OCI-LY1 (cell line): ENCODE measurements at regions not wholly inside any gene's neighbourhood (a gene's known extent, or its start where the extent isn't known, plus 50 kb on each side); places are given as distances from the start of the nearest gene placed in this dataset.
"Not testable (repeated sequence)": the region's sequence is repeated elsewhere in the genome, so short reads cannot be mapped to it uniquely, and the experiment has no call there.

Experiments
- H2AFZ ChIP-seq: fragments of 200-600 bp; sonication (generic), shearing (Covaris generic); 2 replicates; pipeline ENCODE4 v1.6.0; 2014; ENCODE audit warnings: antibody characterized with exemption, mild to moderate bottlenecking, low read length
- H3F3A ChIP-seq: fragments of 200-600 bp; sonication (generic), shearing (Covaris generic); 2 replicates; pipeline ENCODE4 v1.6.0; 2014; ENCODE audit warnings: mild to moderate bottlenecking, antibody characterized with exemption, low read length, moderate library complexity; ENCODE audit not compliant: insufficient read depth
- H3K27ac ChIP-seq: fragments of 200-600 bp; sonication (generic); 2 replicates; pipeline ENCODE4 v1.5.1; 2014; ENCODE audit warnings: low read length, mixed run types, mild to moderate bottlenecking, low read depth; ENCODE audit not compliant: poor library complexity, severe bottlenecking
- H3K27me3 ChIP-seq: fragments of 200-600 bp; sonication (generic); 2 replicates; pipeline ENCODE4 v1.6.0; 2014; ENCODE audit warnings: antibody characterized with exemption, mild to moderate bottlenecking, low read length, moderate library complexity; ENCODE audit not compliant: insufficient read depth
- H3K36me3 ChIP-seq: fragments of 200-600 bp; sonication (generic); 2 replicates; pipeline ENCODE4 v1.6.1; 2014; ENCODE audit warnings: mild to moderate bottlenecking, antibody characterized with exemption, low read length, moderate library complexity, mixed read lengths; ENCODE audit not compliant: insufficient read depth
- H3K4me1 ChIP-seq: fragments of 200-600 bp; sonication (generic); 2 replicates; pipeline ENCODE4 v1.5.1; 2014; ENCODE audit warnings: mild to moderate bottlenecking, low read length, moderate library complexity; ENCODE audit not compliant: insufficient read depth, severe bottlenecking
- H3K4me2 ChIP-seq: fragments of 200-600 bp; sonication (generic), shearing (Covaris generic); 2 replicates; pipeline ENCODE4 v1.6.1; 2014; ENCODE audit warnings: low read length
- H3K4me3 ChIP-seq: fragments of 200-600 bp; sonication (generic); 2 replicates; pipeline ENCODE4 v1.5.1; 2014; ENCODE audit warnings: low read length, low read depth, mild to moderate bottlenecking, mixed read lengths; ENCODE audit not compliant: poor library complexity, severe bottlenecking
- H3K79me2 ChIP-seq: fragments of 200-600 bp; shearing (Covaris generic); 2 replicates; pipeline ENCODE4 v1.6.1; 2016; ENCODE audit warnings: mixed run types, low read length, mixed read lengths; ENCODE audit not compliant: insufficient read depth
- H3K9ac ChIP-seq: fragments of 200-600 bp; sonication (generic), shearing (Covaris generic); 2 replicates; pipeline ENCODE4 v1.6.1; 2014; ENCODE audit warnings: mild to moderate bottlenecking, low read length, mixed read lengths
- H3K9me2 ChIP-seq: fragments of 200-600 bp; sonication (generic), shearing (Covaris generic); 2 replicates; pipeline ENCODE4 v1.6.1; 2014; ENCODE audit warnings: low read depth, mild to moderate bottlenecking, low read length, mixed read lengths
- H3K9me3 ChIP-seq: fragments of 200-600 bp; shearing (Covaris generic); 2 replicates; pipeline ENCODE4 v1.6.1; 2014; ENCODE audit warnings: low read length, mixed read lengths
- H4K20me1 ChIP-seq: fragments of 200-600 bp; sonication (generic), shearing (Covaris generic); 2 replicates; pipeline ENCODE4 v1.6.0; 2016; ENCODE audit warnings: mild to moderate bottlenecking, low read length; ENCODE audit not compliant: insufficient read depth
- EZH2 ChIP-seq: fragments of 200-600 bp; sonication (generic), shearing (Covaris generic); IDR thresholded peaks from 2 replicates; pipeline ENCODE4 v1.8.0; 2017; ENCODE audit warnings: borderline replicate concordance, mixed run types, mild to moderate bottlenecking, antibody characterized with exemption, low read length, moderate library complexity, mixed read lengths
- TF ChIP-seq, protein P1 (sequence below): fragments of 200-600 bp; sonication (generic), shearing (Covaris generic); IDR thresholded peaks from 2 replicates; pipeline ENCODE4 v1.5.1; 2017; ENCODE audit warnings: mild to moderate bottlenecking, antibody characterized with exemption, low read length, moderate library complexity, mixed read lengths

DNA sequence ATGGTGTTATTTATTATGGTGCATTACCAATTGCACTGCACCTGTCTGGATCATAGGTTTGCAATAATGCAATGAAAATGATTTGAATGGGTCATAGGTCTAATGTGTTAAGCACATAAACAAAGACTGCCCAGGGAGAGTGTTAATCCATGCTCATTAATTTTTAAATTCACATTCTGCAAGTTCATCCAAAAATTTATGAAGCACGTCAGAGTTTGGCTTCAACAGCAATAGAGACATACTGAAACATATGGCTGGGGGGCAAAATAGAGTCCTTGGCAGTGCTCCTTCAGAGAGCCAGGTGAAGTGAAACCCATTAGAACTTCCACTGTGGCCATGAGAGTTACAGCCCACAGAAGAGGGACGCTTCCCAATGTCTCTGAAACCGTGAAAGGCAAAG, 441.1 kb downstream of the POM121L12 start:
- Histone ChIP-seq H3K9me3 (no peaks in the 10 kb centered on the region), H3K27ac (no peak overlapping the region), H3K9ac (no peak overlapping the region), H3K36me3 (no peaks in the 10 kb centered on the region), H4K20me1 (no peaks in the 10 kb centered on the region), H3K9me2 (no peaks in the 10 kb centered on the region), H3K4me3 (no peak overlapping the region), H3F3A (no peaks in the 10 kb centered on the region), H3K4me2 (no peak overlapping the region), H2AFZ (no peak overlapping the region), H3K79me2 (no peaks in the 10 kb centered on the region), H3K27me3 (no peaks in the 10 kb centered on the region), H3K4me1 (no peaks in the 10 kb centered on the region)
- no peak for TF ChIP-seq EZH2
- TF ChIP-seq, protein P1, sequence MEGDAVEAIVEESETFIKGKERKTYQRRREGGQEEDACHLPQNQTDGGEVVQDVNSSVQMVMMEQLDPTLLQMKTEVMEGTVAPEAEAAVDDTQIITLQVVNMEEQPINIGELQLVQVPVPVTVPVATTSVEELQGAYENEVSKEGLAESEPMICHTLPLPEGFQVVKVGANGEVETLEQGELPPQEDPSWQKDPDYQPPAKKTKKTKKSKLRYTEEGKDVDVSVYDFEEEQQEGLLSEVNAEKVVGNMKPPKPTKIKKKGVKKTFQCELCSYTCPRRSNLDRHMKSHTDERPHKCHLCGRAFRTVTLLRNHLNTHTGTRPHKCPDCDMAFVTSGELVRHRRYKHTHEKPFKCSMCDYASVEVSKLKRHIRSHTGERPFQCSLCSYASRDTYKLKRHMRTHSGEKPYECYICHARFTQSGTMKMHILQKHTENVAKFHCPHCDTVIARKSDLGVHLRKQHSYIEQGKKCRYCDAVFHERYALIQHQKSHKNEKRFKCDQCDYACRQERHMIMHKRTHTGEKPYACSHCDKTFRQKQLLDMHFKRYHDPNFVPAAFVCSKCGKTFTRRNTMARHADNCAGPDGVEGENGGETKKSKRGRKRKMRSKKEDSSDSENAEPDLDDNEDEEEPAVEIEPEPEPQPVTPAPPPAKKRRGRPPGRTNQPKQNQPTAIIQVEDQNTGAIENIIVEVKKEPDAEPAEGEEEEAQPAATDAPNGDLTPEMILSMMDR, result no peak

DNA sequence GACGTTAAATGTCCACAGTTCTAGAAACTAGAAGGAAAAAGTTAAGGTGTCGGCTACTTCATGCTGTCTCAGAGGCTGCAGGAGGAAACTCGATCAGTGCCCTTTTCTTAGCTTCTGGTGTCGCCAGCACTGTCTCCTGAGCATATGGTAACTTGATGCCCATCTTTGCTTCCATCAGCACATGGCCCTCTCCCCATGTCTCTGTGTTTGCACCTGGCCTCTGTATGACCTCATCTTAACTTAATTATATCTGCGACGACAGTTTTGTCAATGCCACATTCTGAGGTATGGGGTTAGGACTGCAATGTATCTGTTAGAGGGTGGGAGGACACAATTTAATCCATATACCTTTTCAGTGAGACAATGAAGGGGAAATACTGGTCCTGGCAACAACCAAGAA, 449.9 kb downstream of the POM121L12 start:
- Histone ChIP-seq H4K20me1 (no peaks in the 10 kb centered on the region), H3K4me1 (no peaks in the 10 kb centered on the region), H3K9me3 (no peaks in the 10 kb centered on the region), H3F3A (no peaks in the 10 kb centered on the region), H2AFZ (no peak overlapping the region), H3K27ac (no peak overlapping the region), H3K9me2 (no peaks in the 10 kb centered on the region; the same call in 1 of the 2 replicates), H3K79me2 (no peaks in the 10 kb centered on the region), H3K27me3 (no peaks in the 10 kb centered on the region), H3K36me3 (no peaks in the 10 kb centered on the region), H3K4me3 (no peak overlapping the region), H3K9ac (no peak overlapping the region), H3K4me2 (no peak overlapping the region)
- TF ChIP-seq, protein P1, result no peak

GRCh38 chr7:53491051-53491450, 455.6 kb downstream of the POM121L12 start:
- no peaks in the 10 kb centered on the region for H3K27me3 ChIP-seq
- H3K4me2 ChIP-seq, result no peak overlapping the region
- no peaks in the 10 kb centered on the region for H3K36me3 ChIP-seq
- no peaks in the 10 kb centered on the region for H4K20me1 ChIP-seq
- no peaks in the 10 kb centered on the region for H3K79me2 ChIP-seq
- H3K9ac ChIP-seq, result no peak overlapping the region
- H2AFZ ChIP-seq, result no peak overlapping the region
- H3F3A ChIP-seq, result no peaks in the 10 kb centered on the region
- no peak overlapping the region for H3K4me3 ChIP-seq
- no peaks in the 10 kb centered on the region for H3K9me3 ChIP-seq
- TF ChIP-seq, protein P1, result no peak
- no peak for TF ChIP-seq EZH2
- no peak overlapping the region for H3K27ac ChIP-seq
- H3K9me2 ChIP-seq, result no peaks in the 10 kb centered on the region; the same call in 1 of the 2 replicates
- no peaks in the 10 kb centered on the region for H3K4me1 ChIP-seq

GRCh38 chr7:53495181-53495580, 459.7 kb downstream of the POM121L12 start:
- H3K27ac ChIP-seq, H3K4me1 ChIP-seq, H3K9ac ChIP-seq, H2AFZ ChIP-seq, H4K20me1 ChIP-seq, H3K4me2 ChIP-seq, H3K9me2 ChIP-seq, H3K27me3 ChIP-seq, H3F3A ChIP-seq, H3K4me3 ChIP-seq, H3K9me3 ChIP-seq, H3K79me2 ChIP-seq, H3K36me3 ChIP-seq: not testable (repeated sequence)
